Activated T-cell treated with anti-CD3 and anti-CD28 coated beads, Interleukin-2, amount 50 U/mL, for 24 hours (primary cell): ENCODE measurements at regions not wholly inside any gene's neighbourhood (a gene's known extent, or its start where the extent isn't known, plus 50 kb on each side); places are given as distances from the start of the nearest gene placed in this dataset.

Experiments
- DNase-seq: peaks from one replicate; pipeline ENCODE4 v3.0.0-alpha.2; 2020
- H3K27ac Mint-ChIP-seq: 2 replicates; pipeline ENCODE4 v1.8.0; 2020; ENCODE audit warnings: mild to moderate bottlenecking, mixed read lengths
- H3K27me3 Mint-ChIP-seq: 2 replicates; pipeline ENCODE4 v1.8.0; 2020; ENCODE audit warnings: mixed read lengths
- H3K36me3 Mint-ChIP-seq: 2 replicates; pipeline ENCODE4 v1.8.0; 2020; ENCODE audit warnings: low read depth, mixed read lengths
- H3K4me1 Mint-ChIP-seq: 2 replicates; pipeline ENCODE4 v1.8.0; 2020; ENCODE audit warnings: low read depth, mixed read lengths
- H3K4me3 Mint-ChIP-seq: 2 replicates; pipeline ENCODE4 v1.8.0; 2020; ENCODE audit warnings: mild to moderate bottlenecking, moderate library complexity, mixed read lengths
- H3K9me3 Mint-ChIP-seq: 2 replicates; pipeline ENCODE4 v1.8.0; 2020; ENCODE audit warnings: mixed read lengths

DNA sequence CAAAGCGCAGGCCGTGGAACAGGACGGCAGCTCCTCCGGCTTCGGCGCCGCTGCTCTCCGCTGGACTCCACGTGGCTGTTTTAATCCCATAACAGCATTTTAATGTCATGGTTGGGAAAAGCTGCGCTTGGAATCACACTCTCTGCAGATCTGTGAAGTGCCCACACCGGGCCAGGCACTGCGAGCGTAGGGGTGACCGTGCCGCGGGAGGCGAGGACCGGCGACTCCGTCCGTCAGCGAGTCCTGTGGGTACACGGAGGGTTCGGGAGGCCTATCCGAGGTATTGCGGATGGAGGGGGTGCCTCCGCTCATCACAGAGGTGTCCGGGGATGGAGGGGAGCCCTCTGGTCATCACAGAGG is 198.0 kb upstream of the SALL3 start:
- no peak overlapping the region for H3K27ac Mint-ChIP-seq
- H3K4me3 Mint-ChIP-seq, result no peak overlapping the region
- no peaks in the 10 kb centered on the region for H3K36me3 Mint-ChIP-seq
- H3K9me3 Mint-ChIP-seq, result no peaks in the 10 kb centered on the region
- no peak for DNase-seq
- H3K27me3 Mint-ChIP-seq, result no peaks in the 10 kb centered on the region
- H3K4me1 Mint-ChIP-seq, result no peaks in the 10 kb centered on the region

DNA sequence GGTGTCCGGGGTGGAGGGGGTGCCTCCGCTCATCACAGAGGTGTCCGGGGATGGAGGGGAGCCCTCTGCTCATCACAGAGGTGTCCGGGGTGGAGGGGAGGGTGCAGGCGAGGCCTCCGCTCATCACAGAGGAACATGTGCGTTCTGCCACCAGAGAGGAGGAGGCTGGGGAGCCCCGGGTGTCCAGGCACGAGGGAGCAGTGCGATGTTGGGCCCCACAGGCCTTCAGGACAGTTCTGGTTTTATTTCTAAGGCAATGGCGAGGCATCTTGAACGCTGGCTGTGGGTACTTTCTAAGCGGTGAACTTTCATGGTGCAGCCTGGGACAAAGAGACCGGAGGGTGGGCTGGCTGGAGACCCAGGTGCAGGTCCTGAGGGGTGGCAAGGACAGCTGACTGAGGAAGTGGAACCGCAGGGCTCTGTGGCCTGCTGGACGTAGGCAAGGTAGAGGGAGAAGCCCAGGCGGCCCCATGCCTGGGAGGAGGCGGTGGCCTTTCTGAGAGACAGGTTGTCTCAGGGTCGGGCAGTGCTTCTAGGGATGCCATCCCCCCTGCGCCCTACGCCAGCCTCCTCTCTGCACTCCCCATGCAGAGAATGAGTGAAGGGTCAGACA is 196.6 kb upstream of the SALL3 start:
- Mint-ChIP-seq H3K4me3 (no peak overlapping the region), H3K36me3 (no peaks in the 10 kb centered on the region), H3K9me3 (no peaks in the 10 kb centered on the region), H3K27ac (no peak overlapping the region), H3K4me1 (no peaks in the 10 kb centered on the region), H3K27me3 (no peaks in the 10 kb centered on the region)
- DNase-seq, result no peak

GRCh38 chr18:78783564-78783960 is 196.1 kb upstream of the SALL3 start:
- Mint-ChIP-seq H3K4me3 (no peak overlapping the region), H3K9me3 (no peaks in the 10 kb centered on the region), H3K27ac (no peak overlapping the region), H3K36me3 (no peaks in the 10 kb centered on the region), H3K4me1 (no peaks in the 10 kb centered on the region), H3K27me3 (no peaks in the 10 kb centered on the region)
- no peak for DNase-seq

DNA sequence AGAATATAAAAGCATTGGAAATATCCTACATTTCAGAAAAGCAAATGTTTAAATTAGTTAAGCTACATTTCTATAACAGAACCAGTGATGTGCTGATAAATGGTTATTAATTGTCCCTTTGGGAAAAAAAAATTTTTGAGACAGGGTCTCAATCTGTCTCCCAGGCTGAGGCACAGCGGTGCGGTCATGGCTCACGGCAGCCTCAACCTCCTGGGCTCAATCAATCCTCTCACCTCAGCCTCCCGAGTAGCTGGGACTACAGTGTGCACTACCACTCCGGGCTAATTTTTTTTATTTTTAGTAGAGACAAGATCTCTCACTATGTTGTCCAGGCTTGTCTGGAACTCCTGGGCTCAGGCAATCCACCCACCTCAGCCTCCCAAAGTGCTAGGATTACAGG is 194.8 kb upstream of the SALL3 start:
- H3K36me3 Mint-ChIP-seq, result no peaks in the 10 kb centered on the region
- DNase-seq, result no peak
- no peaks in the 10 kb centered on the region for H3K27me3 Mint-ChIP-seq
- no peaks in the 10 kb centered on the region for H3K9me3 Mint-ChIP-seq
- H3K4me3 Mint-ChIP-seq, result no peak overlapping the region
- no peak overlapping the region for H3K27ac Mint-ChIP-seq
- H3K4me1 Mint-ChIP-seq, result no peaks in the 10 kb centered on the region

- H3K27ac Mint-ChIP-seq, result no peak overlapping the region
Observed at GRCh38 chr18:78785706-78786105, 193.9 kb upstream of the SALL3 start.

DNA sequence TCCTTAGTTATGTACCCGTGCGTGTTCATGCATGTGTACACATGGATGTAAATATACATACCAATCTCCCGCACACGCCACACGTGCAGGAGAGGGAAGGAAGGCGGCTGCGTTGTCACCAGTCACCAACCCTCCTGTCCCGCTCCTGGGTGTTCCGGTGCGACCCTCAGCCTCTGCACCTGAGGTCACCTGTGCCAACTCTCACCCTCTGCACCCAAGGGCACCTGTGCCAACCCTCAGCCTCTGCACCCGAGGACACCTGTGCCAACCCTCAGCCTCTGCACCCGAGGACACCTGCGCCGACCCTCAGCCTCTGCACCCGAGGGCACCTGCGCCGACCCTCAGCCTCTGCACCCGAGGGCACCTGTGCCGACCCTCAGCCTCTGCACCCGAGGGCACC is 192.8 kb upstream of the SALL3 start:
- Mint-ChIP-seq H3K4me3 (no peak overlapping the region), H3K27ac (no peak overlapping the region), H3K36me3 (no peaks in the 10 kb centered on the region), H3K9me3 (no peaks in the 10 kb centered on the region), H3K4me1 (no peaks in the 10 kb centered on the region), H3K27me3 (no peaks in the 10 kb centered on the region)
- no peak for DNase-seq

More at GRCh38 chr18:78785706-78786105, 193.9 kb upstream of the SALL3 start:
- Mint-ChIP-seq H3K36me3 (no peaks in the 10 kb centered on the region), H3K27me3 (no peaks in the 10 kb centered on the region), H3K4me3 (no peak overlapping the region), H3K9me3 (no peaks in the 10 kb centered on the region), H3K4me1 (no peaks in the 10 kb centered on the region)
- no peak for DNase-seq

DNA sequence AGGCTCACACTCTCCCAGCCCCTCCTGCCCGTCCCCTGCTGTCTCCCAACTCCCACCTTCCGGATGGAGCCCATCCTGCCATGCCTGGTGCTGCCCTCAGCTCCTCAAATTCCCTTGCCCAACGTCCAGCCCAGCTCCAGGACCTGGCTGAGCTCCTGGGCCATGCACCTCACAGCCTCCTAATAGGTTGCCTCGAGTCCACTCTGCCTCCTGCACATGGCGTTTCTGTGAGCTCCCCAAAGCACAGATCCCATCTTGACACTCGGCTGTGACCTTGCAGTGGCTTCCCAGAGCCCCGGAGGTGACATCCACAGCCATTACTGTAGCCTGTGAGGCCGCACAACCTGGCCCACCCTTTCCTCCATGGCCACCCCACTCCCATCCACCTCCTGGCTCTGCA is 191.9 kb upstream of the SALL3 start:
- H3K27me3 Mint-ChIP-seq, result no peaks in the 10 kb centered on the region
- DNase-seq, result no peak
- no peaks in the 10 kb centered on the region for H3K9me3 Mint-ChIP-seq
- no peak overlapping the region for H3K4me3 Mint-ChIP-seq
- no peak overlapping the region for H3K27ac Mint-ChIP-seq
- H3K4me1 Mint-ChIP-seq, result no peaks in the 10 kb centered on the region
- no peaks in the 10 kb centered on the region for H3K36me3 Mint-ChIP-seq

- Mint-ChIP-seq H3K9me3 (no peaks in the 10 kb centered on the region), H3K36me3 (no peaks in the 10 kb centered on the region), H3K27me3 (no peaks in the 10 kb centered on the region), H3K27ac (no peak overlapping the region), H3K4me3 (no peak overlapping the region), H3K4me1 (no peaks in the 10 kb centered on the region)
- DNase-seq, result no peak
Observed at GRCh38 chr18:78788161-78788560, 191.5 kb upstream of the SALL3 start.

DNA sequence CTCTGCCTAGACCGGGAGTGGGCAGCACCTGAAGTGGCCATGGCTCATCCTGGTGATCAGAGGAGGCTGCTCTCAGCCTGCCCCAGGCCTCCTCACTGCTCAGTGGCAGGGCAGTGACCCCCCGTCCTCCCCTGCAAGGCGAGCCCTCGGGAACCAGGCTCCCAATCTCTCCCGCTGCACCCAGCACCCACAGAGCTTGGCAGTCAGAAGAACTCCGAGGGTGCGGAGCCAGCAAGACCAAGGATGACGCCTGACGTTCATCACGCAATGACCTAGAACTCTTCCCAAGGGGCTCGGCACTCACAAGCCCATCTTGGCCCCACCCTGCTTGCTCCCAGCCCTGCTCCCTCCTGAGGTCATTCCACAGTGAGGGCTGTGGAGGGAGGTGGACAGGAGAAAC is 189.8 kb upstream of the SALL3 start:
- no peak overlapping the region for H3K4me3 Mint-ChIP-seq
- H3K9me3 Mint-ChIP-seq, result no peaks in the 10 kb centered on the region
- no peak overlapping the region for H3K27ac Mint-ChIP-seq
- no peaks in the 10 kb centered on the region for H3K36me3 Mint-ChIP-seq
- no peaks in the 10 kb centered on the region for H3K27me3 Mint-ChIP-seq
- H3K4me1 Mint-ChIP-seq, result no peaks in the 10 kb centered on the region
- DNase-seq, result no peak

DNA sequence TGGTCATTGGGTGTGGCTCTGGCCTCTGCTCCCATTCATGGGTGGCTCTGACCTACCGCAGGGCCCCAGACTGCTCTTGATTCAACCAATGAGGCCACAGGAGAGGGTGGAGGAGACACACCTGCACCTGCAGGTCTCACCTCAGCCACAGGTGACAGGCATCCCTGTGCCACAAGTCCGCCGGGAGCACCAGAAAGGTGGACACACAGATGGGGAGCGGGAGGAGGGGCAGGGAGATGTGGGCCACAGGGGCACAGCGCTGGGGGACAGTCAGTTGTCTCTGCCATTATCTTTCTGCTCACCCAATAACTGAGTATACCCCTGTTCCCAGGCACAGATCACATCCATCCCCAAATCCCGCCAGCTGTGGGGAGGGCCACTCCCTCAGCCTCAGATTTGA is 189.1 kb upstream of the SALL3 start:
- no peaks in the 10 kb centered on the region for H3K27me3 Mint-ChIP-seq
- DNase-seq, result no peak
- no peaks in the 10 kb centered on the region for H3K4me1 Mint-ChIP-seq
- no peaks in the 10 kb centered on the region for H3K36me3 Mint-ChIP-seq
- H3K4me3 Mint-ChIP-seq, result no peak overlapping the region
- no peak overlapping the region for H3K27ac Mint-ChIP-seq
- H3K9me3 Mint-ChIP-seq, result no peaks in the 10 kb centered on the region

GRCh38 chr18:78790960-78791359 is 188.7 kb upstream of the SALL3 start:
- no peaks in the 10 kb centered on the region for H3K27me3 Mint-ChIP-seq
- no peak overlapping the region for H3K27ac Mint-ChIP-seq
- no peaks in the 10 kb centered on the region for H3K36me3 Mint-ChIP-seq
- no peaks in the 10 kb centered on the region for H3K4me1 Mint-ChIP-seq
- DNase-seq, result no peak
- no peaks in the 10 kb centered on the region for H3K9me3 Mint-ChIP-seq
- no peak overlapping the region for H3K4me3 Mint-ChIP-seq

DNA sequence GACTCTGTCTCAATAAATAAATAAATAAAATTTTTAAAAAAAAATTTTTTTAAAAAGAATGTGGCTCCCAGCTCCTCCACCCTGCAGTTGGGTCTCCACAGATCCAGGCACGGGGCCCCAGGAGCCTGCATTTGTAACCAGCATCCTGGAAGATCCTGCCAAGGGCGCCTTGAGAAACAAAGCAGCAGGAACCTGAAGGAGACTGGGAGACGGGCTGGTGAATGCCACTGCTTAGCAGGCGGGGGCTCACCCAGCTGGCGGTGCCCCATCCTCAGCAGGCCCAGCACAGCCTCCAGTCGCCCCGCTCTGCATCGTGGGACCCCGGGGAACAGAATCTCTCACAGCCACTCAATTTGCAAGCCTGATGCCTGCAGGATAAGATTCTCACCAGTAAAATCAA is 187.5 kb upstream of the SALL3 start:
- Mint-ChIP-seq H3K4me1 (no peaks in the 10 kb centered on the region), H3K36me3 (no peaks in the 10 kb centered on the region)

DNA sequence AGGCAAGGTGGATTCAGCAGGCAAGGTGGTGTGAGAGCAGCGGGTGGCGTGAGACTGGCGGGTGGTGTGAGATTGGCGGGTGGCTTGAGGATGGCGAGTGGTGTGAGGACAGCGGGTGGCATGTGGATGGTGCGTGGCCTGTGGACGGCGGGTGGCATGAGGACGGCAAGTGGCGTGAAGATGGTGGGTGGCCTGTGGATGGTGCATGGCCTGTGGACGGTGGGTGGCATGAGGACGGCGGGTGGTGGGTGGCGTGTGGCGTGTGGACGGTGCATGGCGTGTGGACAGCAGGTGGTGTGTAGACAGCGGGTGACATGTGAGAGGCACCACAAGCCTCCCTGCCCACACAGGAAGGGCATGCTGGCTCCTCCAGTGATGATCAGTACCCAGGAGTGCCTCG is 186.9 kb upstream of the SALL3 start:
- DNase-seq, result no peak
- Mint-ChIP-seq H3K27me3 (no peaks in the 10 kb centered on the region), H3K36me3 (no peaks in the 10 kb centered on the region), H3K9me3 (no peaks in the 10 kb centered on the region), H3K4me1 (no peaks in the 10 kb centered on the region), H3K4me3 (no peak overlapping the region), H3K27ac (no peak overlapping the region)

More for the DNA sequence above, 187.5 kb upstream of the SALL3 start:
- H3K27ac Mint-ChIP-seq, result no peak overlapping the region
- H3K4me3 Mint-ChIP-seq, result no peak overlapping the region
- DNase-seq, result no peak
- H3K9me3 Mint-ChIP-seq, result no peaks in the 10 kb centered on the region
- H3K27me3 Mint-ChIP-seq, result no peaks in the 10 kb centered on the region

GRCh38 chr18:78793313-78794070 is 186.1 kb upstream of the SALL3 start:
- H3K36me3 Mint-ChIP-seq, result no peaks in the 10 kb centered on the region
- no peaks in the 10 kb centered on the region for H3K27me3 Mint-ChIP-seq
- H3K4me3 Mint-ChIP-seq, result no peak overlapping the region
- no peak for DNase-seq
- no peak overlapping the region for H3K27ac Mint-ChIP-seq
- no peaks in the 10 kb centered on the region for H3K4me1 Mint-ChIP-seq
- H3K9me3 Mint-ChIP-seq, result no peaks in the 10 kb centered on the region

DNA sequence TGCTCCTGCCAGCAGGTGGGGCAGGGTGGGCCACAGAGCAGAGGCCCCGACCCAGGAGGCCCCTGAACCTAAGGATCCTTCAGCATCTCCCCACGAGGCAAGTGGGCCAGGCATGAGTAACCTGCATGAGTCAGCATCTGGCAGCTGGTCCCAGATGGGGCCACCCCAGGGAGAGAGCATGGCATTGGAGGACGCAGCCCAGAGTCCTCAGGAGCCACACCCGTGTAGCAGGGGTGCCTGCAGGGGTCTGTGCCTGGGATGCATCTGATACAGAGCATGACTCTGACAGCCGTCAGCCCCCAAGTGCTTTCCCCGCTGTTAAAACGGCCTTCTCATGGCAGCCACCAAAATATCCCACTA is 185.6 kb upstream of the SALL3 start:
- no peaks in the 10 kb centered on the region for H3K27me3 Mint-ChIP-seq
- no peaks in the 10 kb centered on the region for H3K9me3 Mint-ChIP-seq
- no peak overlapping the region for H3K4me3 Mint-ChIP-seq
- no peaks in the 10 kb centered on the region for H3K4me1 Mint-ChIP-seq
- DNase-seq, result no peak
- H3K27ac Mint-ChIP-seq, result no peak overlapping the region
- H3K36me3 Mint-ChIP-seq, result no peaks in the 10 kb centered on the region
